H1 (cell line): ENCODE measurements at regions not wholly inside any gene's neighbourhood (a gene's known extent, or its start where the extent isn't known, plus 50 kb on each side); places are given as distances from the start of the nearest gene placed in this dataset.

Source experiments
- BACH1 ChIP-seq: IDR thresholded peaks from 2 replicates; pipeline ENCODE4 v1.6.1; 2012; ENCODE audit warnings: low read length, improper control_type of control experiment
- BCL11A ChIP-seq, 2 experiments: IDR thresholded peaks; one replicate each; pipeline ENCODE4 v1.6.1; 2011; ENCODE audit warnings: low read depth in 2 of 2, low read length in 2 of 2, mild to moderate bottlenecking in 2 of 2
- BRCA1 ChIP-seq: IDR thresholded peaks from 2 replicates; pipeline ENCODE4 v1.6.1; 2012; ENCODE audit warnings: low read depth, low read length, improper control_type of control experiment
- CBX8 ChIP-seq: fragments of 300-800, 300-1000 bp; sonication (generic); IDR thresholded peaks from 2 replicates; pipeline ENCODE4 v1.7.1; 2016; ENCODE audit warnings: low read depth, low read length, borderline replicate concordance
- EP300 ChIP-seq, 2 experiments: IDR thresholded peaks; 1 replicate in 1 of 2; 2 replicates in 1 of 2; pipeline ENCODE4 v1.6.1; 2011 to 2012; ENCODE audit warnings: low read depth in 2 of 2, low read length in 2 of 2, mild to moderate bottlenecking in 2 of 2, borderline replicate concordance in 1 of 2, inconsistent platforms in 1 of 2, moderate library complexity in 1 of 2
- POLR2A ChIP-seq, 2 experiments: IDR thresholded peaks; 1 replicate in 1 of 2; 2 replicates in 1 of 2; pipeline ENCODE4 v1.6.1; 2011; ENCODE audit warnings: low read depth in 2 of 2, low read length in 2 of 2, mild to moderate bottlenecking in 2 of 2; ENCODE audit errors: control extremely low read depth in 1 of 2
- SIN3A ChIP-seq, 2 experiments: IDR thresholded peaks in 1 of 2; conservative IDR thresholded peaks in 1 of 2; 2 replicates each; pipeline ENCODE4 v1.6.1; 2011 to 2012; ENCODE audit warnings: low read length in 2 of 2, improper control_type of control experiment in 1 of 2, low read depth in 1 of 2, mild to moderate bottlenecking in 1 of 2
- SUZ12 ChIP-seq: fragments of 200-600 bp; sonication (generic); IDR thresholded peaks from 2 replicates; pipeline ENCODE4 v1.6.1; 2012; ENCODE audit warnings: mild to moderate bottlenecking, inconsistent platforms, low read length, moderate library complexity, mixed read lengths
- TAF1 ChIP-seq: IDR thresholded peaks from 2 replicates; pipeline ENCODE4 v1.6.1; 2011; ENCODE audit warnings: mild to moderate bottlenecking, low read depth, low read length
- ZNF274 ChIP-seq: IDR thresholded peaks from 2 replicates; pipeline ENCODE4 v1.7.0; 2012; ENCODE audit warnings: low read length, borderline replicate concordance; ENCODE audit errors: extremely low read depth
- TF ChIP-seq, protein P1 (sequence below), 3 experiments: IDR thresholded peaks; 1 replicate in 2 of 3; 2 replicates in 1 of 3; pipeline versions ENCODE4 v1.5.1 to v1.6.1; 2011; ENCODE audit warnings: low read length in 3 of 3, mild to moderate bottlenecking in 3 of 3, inconsistent platforms in 2 of 3, low read depth in 1 of 3, moderate library complexity in 1 of 3; ENCODE audit not compliant: insufficient read depth in 1 of 3; ENCODE audit errors: control extremely low read depth in 1 of 3

DNA sequence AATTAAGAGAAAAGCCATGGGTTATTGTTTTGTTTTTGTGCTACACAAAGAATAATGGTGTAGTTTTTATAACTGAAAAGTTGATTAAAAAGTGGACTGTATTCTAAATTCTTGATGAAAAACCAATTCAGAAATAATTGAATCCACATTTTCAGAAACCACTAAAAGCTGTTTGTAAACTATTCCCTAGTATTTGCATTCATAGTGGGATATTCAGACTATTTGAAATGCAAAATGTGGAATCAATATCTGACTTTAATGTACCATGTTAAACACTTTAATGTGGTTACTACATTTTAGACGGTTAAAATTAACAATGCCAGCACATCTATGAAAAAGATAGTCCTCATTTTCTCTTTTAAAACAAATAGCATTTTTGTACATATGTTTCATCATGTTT lies 104.6 kb downstream of the ZIC4 start:
- TF ChIP-seq EP300 (IDR thresholded peaks at IDR 0.05; ENCODE audit: borderline replicate concordance in 1 of 2, low read depth in 2 of 2, low read length in 2 of 2), result no peak
- no peak for TF ChIP-seq BCL11A (IDR thresholded peaks at IDR 0.05; ENCODE audit: low read depth in 2 of 2, low read length in 2 of 2)
- TF ChIP-seq, protein P1, sequence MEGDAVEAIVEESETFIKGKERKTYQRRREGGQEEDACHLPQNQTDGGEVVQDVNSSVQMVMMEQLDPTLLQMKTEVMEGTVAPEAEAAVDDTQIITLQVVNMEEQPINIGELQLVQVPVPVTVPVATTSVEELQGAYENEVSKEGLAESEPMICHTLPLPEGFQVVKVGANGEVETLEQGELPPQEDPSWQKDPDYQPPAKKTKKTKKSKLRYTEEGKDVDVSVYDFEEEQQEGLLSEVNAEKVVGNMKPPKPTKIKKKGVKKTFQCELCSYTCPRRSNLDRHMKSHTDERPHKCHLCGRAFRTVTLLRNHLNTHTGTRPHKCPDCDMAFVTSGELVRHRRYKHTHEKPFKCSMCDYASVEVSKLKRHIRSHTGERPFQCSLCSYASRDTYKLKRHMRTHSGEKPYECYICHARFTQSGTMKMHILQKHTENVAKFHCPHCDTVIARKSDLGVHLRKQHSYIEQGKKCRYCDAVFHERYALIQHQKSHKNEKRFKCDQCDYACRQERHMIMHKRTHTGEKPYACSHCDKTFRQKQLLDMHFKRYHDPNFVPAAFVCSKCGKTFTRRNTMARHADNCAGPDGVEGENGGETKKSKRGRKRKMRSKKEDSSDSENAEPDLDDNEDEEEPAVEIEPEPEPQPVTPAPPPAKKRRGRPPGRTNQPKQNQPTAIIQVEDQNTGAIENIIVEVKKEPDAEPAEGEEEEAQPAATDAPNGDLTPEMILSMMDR (IDR thresholded peaks at IDR 0.05; ENCODE audit: control extremely low read depth in 1 of 3, insufficient read depth in 1 of 3, low read depth in 1 of 3, low read length in 3 of 3), result no peak
- TF ChIP-seq SIN3A (conservative IDR thresholded peaks at IDR 0.05 in 1 of 2, IDR thresholded peaks at IDR 0.05 in 1 of 2; ENCODE audit: low read depth in 1 of 2, low read length in 2 of 2), result no peak
- no peak for TF ChIP-seq TAF1
- TF ChIP-seq POLR2A (IDR thresholded peaks at IDR 0.05; ENCODE audit: control extremely low read depth in 1 of 2, low read depth in 2 of 2, low read length in 2 of 2), result no peak
- TF ChIP-seq BRCA1, result no peak
- no peak for TF ChIP-seq CBX8
- TF ChIP-seq BACH1, result no peak
- TF ChIP-seq ZNF274, result no peak
- TF ChIP-seq SUZ12, result no peak
